ELF-1 (cell line): ENCODE measurements at regions not wholly inside any gene's neighbourhood (a gene's known extent, or its start where the extent isn't known, plus 50 kb on each side); places are given as distances from the start of the nearest gene placed in this dataset.

Experiments used
- DNase-seq: peaks from one replicate; pipeline ENCODE4 v3.0.0-alpha.2; 2016; ENCODE audit warnings: low read depth, low spot score

DNA sequence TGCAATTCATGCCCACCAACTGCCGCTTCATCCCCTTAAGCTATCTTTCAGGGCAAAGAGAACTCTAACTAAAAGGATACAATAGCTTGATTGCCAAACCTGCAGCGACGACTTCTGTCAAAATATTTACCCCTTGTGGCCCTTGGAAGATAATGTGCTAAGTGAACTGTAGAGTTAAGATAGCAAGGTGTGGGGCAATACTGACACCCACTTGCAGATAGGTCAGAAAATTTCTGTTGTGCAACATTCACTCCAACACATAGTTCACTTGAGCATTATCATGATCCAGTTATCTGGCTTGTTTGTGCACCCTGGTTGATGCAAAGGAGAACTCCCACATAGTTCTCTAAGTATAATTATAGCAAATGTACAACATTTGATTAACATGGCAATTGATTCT lies 55.6 kb downstream of the RHOXF2B start:
- DNase-seq: no peak

DNA sequence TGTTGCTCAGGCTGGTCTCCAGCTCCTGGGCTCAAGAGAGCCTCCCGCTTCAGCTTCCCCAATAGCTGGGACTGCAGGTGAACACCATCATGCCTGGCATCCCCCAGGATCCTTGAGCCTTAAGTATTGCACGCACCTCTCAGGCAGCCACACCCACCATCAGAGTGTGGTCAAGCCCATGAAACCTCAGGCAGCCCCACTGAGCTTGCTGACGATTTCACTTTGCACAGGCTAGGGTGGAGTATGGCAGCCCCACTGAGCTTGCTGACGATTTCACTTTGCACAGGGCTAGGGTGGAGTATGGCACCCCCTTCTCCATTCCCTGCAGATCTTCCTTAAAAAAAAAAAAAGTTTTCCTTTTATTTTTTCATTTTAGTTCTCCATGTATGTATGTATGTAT lies 57.2 kb downstream of the RHOXF2B start:
- no peak for DNase-seq

DNA sequence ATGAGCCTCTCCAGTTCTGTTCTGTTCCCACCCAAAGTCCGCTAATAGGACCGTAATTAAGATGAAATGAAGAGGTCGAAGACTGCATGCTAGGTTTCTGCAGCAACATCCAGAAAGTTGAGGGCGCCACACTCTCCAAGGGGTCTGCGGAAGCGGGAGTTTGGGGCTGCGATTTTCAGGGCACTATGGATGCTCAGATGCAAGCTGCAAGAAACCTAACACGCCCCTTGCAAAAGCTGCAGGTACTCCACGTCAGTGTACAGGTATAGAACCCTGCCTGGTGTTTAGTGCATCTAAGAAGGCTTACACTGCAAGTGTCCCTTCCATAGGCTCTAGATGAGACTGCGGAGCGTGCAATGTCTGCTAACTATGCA lies 61.4 kb downstream of the RHOXF2B start:
- no peak for DNase-seq

DNA sequence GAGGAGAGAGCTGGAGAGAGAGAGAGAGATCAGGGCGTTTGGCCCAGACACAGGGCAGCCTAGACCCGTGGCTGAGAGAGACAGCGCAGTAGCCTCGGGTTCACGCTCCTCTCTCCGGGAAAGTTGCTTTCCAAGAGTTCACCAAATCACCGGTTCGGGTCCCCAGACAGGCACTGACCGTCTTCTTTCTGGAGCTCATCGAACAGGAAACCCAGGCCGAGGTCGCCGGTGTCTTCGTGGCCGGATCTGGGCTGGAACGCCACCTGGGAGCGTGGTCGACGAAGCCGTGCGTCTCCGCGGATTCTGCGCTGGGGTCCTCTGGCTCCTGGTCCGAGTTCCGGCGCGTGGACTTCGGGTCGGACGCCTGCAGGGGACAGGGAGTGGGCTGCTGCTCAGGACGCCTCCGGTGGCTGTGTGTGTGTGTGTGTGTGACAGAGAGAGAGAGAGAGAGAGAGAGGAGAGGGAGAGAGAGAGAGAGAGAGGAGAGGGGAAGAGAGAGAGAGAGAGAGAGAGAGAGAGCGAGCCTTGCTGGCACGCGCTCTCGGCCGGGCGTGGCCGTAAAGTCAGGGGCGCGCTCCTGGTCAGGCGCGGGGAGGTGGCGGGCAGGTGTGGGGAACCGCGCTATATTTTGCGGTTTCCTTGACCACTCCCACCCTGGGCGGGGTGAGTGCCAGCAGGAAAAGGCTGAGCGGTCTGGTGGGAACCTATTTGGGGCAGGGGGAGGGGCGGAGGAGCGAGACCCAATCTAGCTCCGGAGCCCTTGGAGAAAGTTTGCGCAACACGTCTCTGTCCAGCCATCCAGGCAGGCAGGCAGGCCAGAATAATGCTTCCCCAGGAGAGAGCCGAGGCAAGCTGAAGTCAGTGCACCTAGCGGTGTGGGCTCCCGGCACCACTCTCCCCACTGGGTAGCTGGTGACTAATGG lies 62.1 kb downstream of the RHOXF2B start:
- DNase-seq: peak; percentile 80

DNA sequence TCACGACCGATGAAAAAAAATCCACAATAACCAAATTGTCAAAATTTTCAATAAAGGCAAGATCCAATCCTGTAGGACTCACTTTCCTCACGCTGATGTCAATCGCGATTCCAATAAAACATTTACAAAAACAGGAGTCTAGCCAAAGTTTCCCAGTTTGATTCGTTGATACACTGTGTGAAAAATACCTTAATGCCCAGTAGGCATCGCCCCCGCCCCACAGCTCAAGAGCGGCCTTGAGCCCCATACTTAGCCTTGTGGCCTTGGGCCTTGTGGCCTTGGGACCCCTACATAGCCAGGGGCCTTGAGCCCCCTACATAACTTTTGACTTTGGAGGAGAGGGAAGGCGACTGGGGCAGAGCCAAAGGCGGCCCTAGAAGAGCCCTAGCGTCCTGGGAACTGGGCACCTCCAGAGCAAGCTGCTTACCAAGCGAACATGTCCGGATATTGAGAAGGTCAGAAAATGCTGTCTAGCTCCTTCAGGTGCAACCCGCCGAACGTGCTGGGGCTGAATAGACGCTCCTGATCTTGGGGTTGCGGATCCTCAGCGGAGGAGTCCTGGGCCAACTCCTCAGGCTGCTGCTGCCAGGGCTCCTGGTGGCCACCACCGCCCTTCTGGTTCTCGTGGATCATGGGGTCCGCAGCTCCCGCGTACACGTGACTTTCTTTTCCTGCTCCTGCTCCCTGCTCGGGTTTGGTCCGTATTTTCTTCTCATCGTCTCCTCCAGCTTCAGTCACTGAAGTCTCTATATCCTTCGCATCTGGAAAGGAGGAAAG lies 62.9 kb downstream of the RHOXF2B start:
- peak; percentile 36 for DNase-seq

DNA sequence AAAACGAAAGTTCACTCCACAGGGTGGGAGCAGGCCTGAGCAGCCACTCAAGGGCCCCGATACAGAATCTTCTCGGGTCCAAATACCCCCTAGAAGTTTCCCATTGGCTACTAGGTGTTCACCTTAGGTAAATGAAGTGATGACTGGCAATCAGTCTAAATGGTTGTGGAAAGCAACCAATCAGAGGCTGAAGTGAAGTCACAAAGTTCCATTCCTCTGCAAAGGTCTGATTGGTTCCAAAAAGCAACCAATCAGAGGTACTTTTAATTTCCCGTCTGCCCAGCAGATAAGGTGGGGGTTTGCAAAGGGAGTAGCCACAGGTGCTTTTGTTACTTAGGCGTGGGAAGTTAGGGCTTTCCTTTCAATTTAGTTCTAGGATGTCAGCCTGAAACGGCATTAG lies 58.2 kb upstream of the NKAP start:
- DNase-seq: no peak

DNA sequence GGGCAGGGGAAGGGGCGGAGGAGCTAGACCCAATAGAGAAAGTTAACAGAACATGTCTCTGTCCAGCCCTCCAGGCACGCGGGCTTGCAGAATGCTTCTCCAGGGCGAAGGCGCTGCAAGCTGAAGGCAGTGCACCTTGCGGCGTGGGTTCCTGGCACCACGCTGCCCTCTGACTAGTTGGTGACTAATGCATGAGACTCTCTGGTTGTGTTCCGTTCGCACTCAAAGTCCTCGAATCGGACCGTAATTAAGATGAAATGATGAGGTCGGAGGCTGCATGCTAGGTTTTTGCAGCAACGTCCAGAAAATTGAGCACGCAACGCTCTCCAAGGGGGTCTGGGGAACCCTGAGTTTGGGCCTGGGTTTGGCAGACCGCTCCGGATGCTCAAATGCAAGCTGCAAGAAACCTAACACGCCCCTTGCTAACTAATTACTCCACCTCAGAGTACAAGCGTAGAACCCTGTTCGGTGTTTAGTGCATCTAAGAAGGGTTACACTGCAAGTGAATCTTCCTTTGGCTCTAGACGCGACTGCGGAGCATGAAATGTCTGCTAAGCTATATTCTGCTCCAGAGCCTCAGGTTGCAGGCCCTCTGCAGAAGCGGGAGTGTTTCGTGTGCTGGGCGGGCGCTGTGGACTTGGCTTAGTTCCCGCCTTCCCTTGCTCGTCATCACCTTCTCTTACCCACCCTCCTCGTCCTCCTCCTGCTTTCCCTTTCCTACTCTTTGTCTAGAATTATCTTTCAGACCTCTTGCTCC lies 57.1 kb upstream of the NKAP start:
- DNase-seq: peak; percentile 29

DNA sequence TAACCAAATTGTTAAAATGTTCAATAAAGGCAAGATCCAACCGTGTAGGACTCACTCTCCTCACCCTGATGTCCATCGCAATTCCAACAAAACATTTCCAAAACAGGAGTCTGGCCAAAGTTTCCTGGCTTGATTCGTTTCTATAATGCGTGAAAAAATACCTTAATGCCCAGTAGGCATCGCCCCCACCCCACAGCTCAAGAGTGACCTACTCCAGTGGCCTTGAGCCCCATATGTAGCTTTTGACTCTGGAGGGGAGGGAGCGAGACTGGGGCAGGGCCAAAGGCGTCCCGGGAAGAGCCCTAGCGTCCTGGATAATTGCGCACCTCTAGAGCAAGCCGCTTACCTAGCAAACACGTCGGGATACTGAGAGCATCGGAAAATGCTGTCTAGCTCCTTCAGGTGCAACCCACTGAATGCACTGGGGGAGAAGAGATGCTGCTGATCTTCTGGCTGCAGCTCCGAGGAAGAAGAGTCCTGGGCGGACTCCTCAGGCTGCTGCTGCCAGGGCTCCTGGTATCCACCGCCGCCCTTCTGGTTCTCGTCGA lies 55.6 kb upstream of the NKAP start:
- DNase-seq: peak; percentile 42

DNA sequence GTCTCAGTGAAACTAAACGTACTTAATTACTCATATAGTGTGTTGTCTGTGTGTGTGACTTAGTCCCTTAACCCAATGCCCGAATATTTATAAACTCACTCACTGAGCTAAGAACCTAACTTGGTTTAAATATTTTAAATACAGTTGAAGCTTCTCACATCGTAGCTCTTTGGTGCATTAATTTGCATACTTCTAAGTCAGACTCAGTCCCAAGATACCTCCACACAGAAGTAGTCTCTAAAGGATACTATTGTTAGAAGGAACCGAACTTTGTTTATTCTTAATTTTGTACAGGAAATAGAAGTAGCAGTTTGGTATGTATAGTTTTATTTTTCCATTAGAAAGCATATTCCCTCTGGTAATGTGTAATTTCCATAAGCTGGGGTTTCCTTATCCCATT lies 54.0 kb upstream of the NKAP start:
- DNase-seq: no peak

DNA sequence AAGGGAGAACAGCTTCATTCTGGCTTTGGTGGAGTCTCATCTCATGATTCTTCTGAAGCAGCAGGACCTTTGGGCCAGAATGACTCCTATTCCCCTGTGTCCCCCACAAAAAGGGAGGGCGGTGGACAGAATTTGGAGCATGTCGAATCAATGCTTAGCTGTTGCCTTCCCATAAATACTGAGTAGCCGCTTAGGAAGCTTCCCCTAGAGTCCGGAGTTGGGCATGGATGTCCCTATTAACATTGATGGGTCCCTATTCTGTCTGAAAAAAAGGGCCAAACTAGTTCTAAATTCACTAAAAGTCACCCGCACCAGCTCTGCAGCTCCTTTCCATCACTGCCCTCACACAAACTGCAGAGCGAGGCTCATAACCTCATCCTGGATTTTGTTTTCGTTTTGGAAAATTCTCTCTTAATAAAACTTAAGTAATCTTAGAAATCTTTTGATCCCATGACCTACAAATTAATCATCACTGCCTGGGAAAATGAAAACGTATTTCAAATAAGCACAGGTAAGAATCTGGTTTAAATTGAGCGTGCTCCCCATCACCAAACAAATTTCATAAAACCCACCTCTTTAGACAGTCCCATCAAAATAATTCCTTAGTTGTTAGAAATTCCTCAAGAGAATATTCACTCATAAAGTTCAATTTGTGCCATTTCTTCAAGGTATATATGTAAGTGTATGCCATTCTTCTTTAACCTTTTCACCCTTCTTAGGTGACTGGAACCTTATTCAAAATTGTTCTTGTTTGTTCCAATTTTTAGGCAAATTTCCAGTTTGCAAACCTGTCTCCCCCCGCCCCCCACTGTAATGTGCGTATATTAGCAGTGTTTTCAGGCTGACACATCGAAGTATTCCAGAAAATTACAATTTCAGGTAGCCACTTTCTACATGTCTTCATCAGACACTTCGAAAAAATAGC lies 53.3 kb upstream of the NKAP start:
- no peak for DNase-seq

DNA sequence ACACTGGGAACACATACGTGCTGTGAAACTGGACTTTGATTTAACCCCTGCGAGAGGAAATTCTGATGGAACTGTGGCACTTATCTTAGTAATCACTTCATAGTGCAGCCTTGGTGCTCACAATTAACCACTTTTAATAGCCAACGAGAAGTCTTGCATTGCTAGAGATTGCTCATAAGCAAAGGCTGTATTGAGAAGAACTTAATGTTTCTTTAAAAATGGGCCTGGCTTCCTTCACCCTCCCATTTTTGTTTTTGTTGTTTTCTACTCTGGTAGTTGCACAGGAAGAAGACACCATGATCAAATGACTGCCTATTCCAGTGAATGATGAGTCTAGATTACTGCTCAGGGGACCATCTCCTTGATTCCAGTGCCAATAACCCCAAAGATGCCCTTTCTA lies 52.5 kb upstream of the NKAP start:
- DNase-seq: no peak
